Neural progenitor cell (in vitro differentiated cells): ENCODE measurements at regions not wholly inside any gene's neighbourhood (a gene's known extent, or its start where the extent isn't known, plus 50 kb on each side); places are given as distances from the start of the nearest gene placed in this dataset.

Source experiments
- CTCF ChIP-seq: fragments of 200-600 bp; sonication (generic); IDR thresholded peaks from 2 replicates; pipeline ENCODE4 v1.5.1; 2017; ENCODE audit warnings: antibody characterized with exemption, mild to moderate bottlenecking
- EZH2 ChIP-seq: fragments of 200-600 bp; sonication (generic); IDR thresholded peaks from 2 replicates; pipeline ENCODE4 v1.6.1; 2017; ENCODE audit warnings: antibody characterized with exemption, mild to moderate bottlenecking, moderate library complexity
- EZH2phosphoT487 ChIP-seq: fragments of 200-600 bp; sonication (generic); IDR thresholded peaks from 2 replicates; pipeline ENCODE4 v1.6.1; 2017; ENCODE audit warnings: antibody characterized with exemption

GRCh38 chr17:72567774-72568173, 447.0 kb downstream of the SOX9 start:
- TF ChIP-seq CTCF (no peak), EZH2 (no peak), EZH2phosphoT487 (no peak)
